ENCODE measurements at regions not wholly inside any gene's neighbourhood (a gene's known extent, or its start where the extent isn't known, plus 50 kb on each side); places are given as distances from the start of the nearest gene placed in this dataset.
A peak's percentile ranks its signal among the peaks of the same experiment; 100 is the strongest.

DNA sequence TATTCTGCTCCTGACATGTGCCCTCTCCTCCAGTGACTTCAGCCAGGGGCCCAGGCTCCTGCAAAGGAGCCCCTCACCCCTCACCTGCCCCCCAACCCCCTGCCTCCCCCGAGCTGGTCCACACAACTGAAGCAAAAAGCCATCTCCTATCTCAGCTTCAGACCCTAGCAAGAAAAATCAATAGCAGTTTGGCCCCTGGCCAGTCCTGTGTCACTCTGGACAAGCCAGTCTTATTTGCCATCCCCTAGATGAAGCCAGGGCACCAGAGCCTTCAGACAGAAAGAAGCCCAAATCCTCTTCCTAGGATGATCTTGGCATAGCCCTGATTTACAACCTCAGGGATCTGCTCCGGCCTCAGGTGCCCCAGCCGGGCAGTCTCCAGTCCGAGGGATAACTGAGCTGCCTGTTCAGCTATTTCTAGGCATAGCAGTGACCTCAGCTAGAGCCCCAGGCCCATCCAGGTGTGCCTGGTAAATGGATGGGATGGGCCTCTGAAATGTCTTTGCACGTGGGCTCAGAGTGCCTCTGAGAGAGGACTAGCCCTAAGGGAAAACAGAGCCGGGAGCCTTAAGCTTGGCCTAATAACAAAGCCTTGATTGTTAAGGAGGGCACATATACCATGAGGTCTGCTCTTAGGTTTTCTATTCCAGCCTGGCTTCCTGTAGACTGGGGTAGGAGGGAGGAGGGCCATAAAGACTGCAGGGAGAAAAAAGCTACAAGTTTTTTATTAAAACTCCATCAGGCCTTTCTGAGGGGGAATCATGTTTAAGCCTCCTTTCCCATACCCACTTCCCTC, 242.0 kb downstream of the SHQ1 start:
- no peaks in the 10 kb centered on the region for H3K4me1 ChIP-seq (ENCODE audit: insufficient read depth, low read length)
- no peak for DNase-seq
- no peak overlapping the region for H4K91ac ChIP-seq (ENCODE audit: insufficient read length, low read depth, low read length)
- no peaks in the 10 kb centered on the region for H3K23me2 ChIP-seq (ENCODE audit: insufficient read length, low read depth, low read length, poor library complexity, severe bottlenecking)
- no peak overlapping the region for H2AFZ ChIP-seq (ENCODE audit: low read length)
- H4K5ac ChIP-seq (ENCODE audit: insufficient read length, low read depth, low read length): no peak overlapping the region
- H3K18ac ChIP-seq (ENCODE audit: insufficient read length, low read depth, low read length): no peak overlapping the region
- no CpG with 5 or more reads among the region's 6 CpGs for WGBS (ENCODE audit: extremely low coverage, insufficient read length, low lambda C conversion rate)
- no peak overlapping the region for H3K56ac ChIP-seq (ENCODE audit: insufficient read length, low read depth, low read length)
- no peak overlapping the region for H3K23ac ChIP-seq (ENCODE audit: insufficient read length, low read depth, low read length)
- no peak overlapping the region for H2BK20ac ChIP-seq (ENCODE audit: low read depth, low read length, poor library complexity, severe bottlenecking)
- H2AK5ac ChIP-seq (ENCODE audit: insufficient read length, low read length): no peak overlapping the region
- no peaks in the 10 kb centered on the region for H3K9me3 Mint-ChIP-seq
- no peaks in the 10 kb centered on the region for H3K27me3 ChIP-seq (ENCODE audit: insufficient read depth, low read length)
- no peaks in the 10 kb centered on the region for H3K36me3 Mint-ChIP-seq (ENCODE audit: insufficient read depth in 1 of 3, low read depth in 3 of 3)
- no peak overlapping the region for H3K4me3 Mint-ChIP-seq
- no peak overlapping the region for H2BK15ac ChIP-seq (ENCODE audit: low read depth, low read length)
- no peak overlapping the region for H3K14ac ChIP-seq (ENCODE audit: insufficient read depth, low read length)
- peak overlapping the region in 1 of 3 experiments; percentile 64; a peak in 1 of 7 replicates for H3K27ac Mint-ChIP-seq
- H4K8ac ChIP-seq (replicated peaks; ENCODE audit: insufficient read length, low read depth, low read length): no peak overlapping the region
- no peak overlapping the region for H2BK5ac ChIP-seq (ENCODE audit: insufficient read length, low read length)
- H3K9me3 ChIP-seq (ENCODE audit: control insufficient read depth, low read depth, low read length): no peaks in the 10 kb centered on the region
- no peaks in the 10 kb centered on the region for H4K20me1 ChIP-seq (ENCODE audit: control insufficient read depth, insufficient read depth, insufficient read length)
- H2BK120ac ChIP-seq (ENCODE audit: low read depth, low read length, poor library complexity, severe bottlenecking): no peak overlapping the region
- no peak overlapping the region for H3K4me2 ChIP-seq (ENCODE audit: insufficient read depth, insufficient read length, low read length)
- H3K27ac ChIP-seq (ENCODE audit: insufficient read length, low read depth, low read length): no peak overlapping the region
- TF ChIP-seq CTCF (conservative IDR thresholded peaks at IDR 0.05): no peak
- no peak overlapping the region for H2BK12ac ChIP-seq (ENCODE audit: insufficient read length, low read depth, low read length)
- H3K27me3 Mint-ChIP-seq (ENCODE audit: low read depth): peaks cover 3% of the 10 kb centered on the region; the same call in 1 of the 2 replicates
- H3T11ph ChIP-seq (ENCODE audit: low read length): no peak overlapping the region
- peaks cover 0 to 3% of the 10 kb centered on the region in 2 experiments; a peak in 1 of 4 replicates for H3K4me1 Mint-ChIP-seq
- H3K79me2 ChIP-seq (ENCODE audit: insufficient read depth, low read length): no peaks in the 10 kb centered on the region
- no peak overlapping the region for H3K9ac ChIP-seq (ENCODE audit: extremely low read depth, insufficient read length, low read length)
- no peak overlapping the region for H3K4ac ChIP-seq (ENCODE audit: low read depth, low read length)
- no peaks in the 10 kb centered on the region for H3K79me1 ChIP-seq (ENCODE audit: insufficient read depth, low read depth, low read length, poor library complexity, severe bottlenecking)

Measured in H9 (cell line).